ENCODE measurements at regions not wholly inside any gene's neighbourhood (a gene's known extent, or its start where the extent isn't known, plus 50 kb on each side); places are given as distances from the start of the nearest gene placed in this dataset.

DNA sequence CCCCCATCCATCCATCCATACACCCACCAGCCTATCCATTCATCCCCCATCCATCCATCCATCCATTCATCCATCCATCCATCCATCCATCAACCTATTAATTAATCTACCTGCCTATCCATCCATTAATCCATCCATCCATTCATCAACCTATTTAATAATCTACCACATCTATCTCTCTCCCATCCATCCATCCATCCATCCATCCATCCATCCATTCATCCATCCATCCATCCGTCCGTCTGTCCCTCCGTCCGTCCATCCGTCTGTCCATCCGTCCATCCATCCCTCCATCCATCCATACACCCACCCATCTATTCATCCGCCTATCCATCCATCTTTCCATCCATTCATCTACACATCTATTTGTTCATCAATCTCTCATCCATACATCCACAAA is 205.3 kb downstream of the VRK1 start:
- no peak overlapping the region for H3K4me3 ChIP-seq (ENCODE audit: control insufficient read depth, low read depth, low read length)
- DNase-seq (ENCODE audit: low read depth) = no peak
- TF ChIP-seq, protein P1, sequence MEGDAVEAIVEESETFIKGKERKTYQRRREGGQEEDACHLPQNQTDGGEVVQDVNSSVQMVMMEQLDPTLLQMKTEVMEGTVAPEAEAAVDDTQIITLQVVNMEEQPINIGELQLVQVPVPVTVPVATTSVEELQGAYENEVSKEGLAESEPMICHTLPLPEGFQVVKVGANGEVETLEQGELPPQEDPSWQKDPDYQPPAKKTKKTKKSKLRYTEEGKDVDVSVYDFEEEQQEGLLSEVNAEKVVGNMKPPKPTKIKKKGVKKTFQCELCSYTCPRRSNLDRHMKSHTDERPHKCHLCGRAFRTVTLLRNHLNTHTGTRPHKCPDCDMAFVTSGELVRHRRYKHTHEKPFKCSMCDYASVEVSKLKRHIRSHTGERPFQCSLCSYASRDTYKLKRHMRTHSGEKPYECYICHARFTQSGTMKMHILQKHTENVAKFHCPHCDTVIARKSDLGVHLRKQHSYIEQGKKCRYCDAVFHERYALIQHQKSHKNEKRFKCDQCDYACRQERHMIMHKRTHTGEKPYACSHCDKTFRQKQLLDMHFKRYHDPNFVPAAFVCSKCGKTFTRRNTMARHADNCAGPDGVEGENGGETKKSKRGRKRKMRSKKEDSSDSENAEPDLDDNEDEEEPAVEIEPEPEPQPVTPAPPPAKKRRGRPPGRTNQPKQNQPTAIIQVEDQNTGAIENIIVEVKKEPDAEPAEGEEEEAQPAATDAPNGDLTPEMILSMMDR (IDR thresholded peaks at IDR 0.05; ENCODE audit: control insufficient read depth, insufficient read depth, low read depth, low read length, missing control alignments) = no peak

DNA sequence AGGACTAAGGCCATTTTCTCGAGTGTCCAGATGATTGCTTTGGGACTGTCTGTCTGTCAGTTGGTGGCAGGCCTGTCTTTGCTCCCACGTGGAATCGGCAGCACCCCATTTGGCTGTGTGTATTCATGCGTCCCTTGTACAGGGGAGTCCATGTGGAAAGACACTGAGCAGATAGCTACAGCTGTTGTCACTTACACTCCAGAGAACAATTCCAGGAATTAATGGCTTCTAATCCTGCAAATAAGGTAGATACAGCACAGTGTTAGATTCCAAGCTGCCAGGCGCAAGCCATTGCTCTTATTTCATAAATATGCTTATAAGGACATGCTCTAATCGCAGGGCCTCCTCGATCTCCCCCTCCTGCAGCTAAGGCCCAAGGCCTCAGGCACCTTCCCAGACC is 208.8 kb downstream of the VRK1 start:
- TF ChIP-seq, protein P1 (IDR thresholded peaks at IDR 0.05; ENCODE audit: control insufficient read depth, insufficient read depth, low read depth, low read length, missing control alignments) = no peak
- no peak for DNase-seq (ENCODE audit: low read depth)
- H3K4me3 ChIP-seq (ENCODE audit: control insufficient read depth, low read depth, low read length) = no peak overlapping the region

DNA sequence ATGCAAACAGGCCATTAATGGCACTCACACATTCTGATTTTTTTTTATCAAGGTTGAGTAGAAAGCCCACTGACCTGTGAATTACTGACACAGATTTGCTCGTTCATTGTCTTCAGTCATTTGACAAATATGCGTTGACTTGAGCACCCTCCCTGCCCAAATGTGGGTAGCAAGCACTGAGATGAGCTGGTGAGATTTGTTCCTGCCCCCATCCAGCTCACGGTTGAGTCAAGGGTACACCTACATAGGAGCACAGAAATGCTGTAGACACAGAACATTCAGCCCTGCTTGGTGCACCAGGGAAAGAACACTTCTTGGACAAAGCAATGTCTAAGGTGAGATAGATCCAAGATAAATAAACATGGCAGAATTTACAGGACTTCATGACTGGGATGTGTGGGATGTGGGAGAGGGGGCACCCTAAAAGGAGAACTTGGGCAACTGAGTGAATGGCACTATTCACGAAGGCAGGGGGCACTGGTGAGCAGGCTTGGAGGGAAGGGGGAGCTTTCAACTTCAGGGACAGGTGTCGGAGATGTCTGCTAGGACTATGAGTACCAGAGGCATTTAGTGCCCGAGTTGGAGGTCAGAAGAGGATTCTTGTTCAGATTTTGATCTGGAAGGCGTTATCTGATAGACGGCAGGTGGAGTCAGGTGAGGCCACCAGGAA is 213.4 kb downstream of the VRK1 start:
- DNase-seq (ENCODE audit: low read depth) = no peak
- H3K4me3 ChIP-seq (ENCODE audit: control insufficient read depth, low read depth, low read length) = no peak overlapping the region
- TF ChIP-seq, protein P1 (IDR thresholded peaks at IDR 0.05; ENCODE audit: control insufficient read depth, insufficient read depth, low read depth, low read length, missing control alignments) = no peak

DNA sequence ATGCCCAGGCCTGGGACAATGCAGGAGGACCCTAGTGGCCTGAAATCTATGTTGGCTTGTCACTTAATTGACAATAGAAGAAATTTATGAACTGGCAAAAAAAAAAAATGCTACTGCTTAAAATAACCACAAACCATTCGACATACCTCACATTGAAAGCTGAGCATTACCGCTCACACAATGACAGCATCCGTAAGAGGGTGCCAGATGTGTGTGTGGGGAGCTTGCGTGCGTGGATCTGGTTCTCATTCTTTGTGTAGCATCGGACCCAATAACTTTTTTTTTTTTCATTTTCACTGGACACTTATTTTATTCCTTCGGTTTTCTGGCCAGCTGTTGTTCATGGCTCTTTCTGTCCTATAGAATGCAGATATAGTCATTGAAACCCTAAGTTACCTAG is 216.7 kb downstream of the VRK1 start:
- DNase-seq (ENCODE audit: low read depth) = no peak
- H3K4me3 ChIP-seq (ENCODE audit: control insufficient read depth, low read depth, low read length) = no peak overlapping the region
- TF ChIP-seq, protein P1 (IDR thresholded peaks at IDR 0.05; ENCODE audit: control insufficient read depth, insufficient read depth, low read depth, low read length, missing control alignments) = no peak

DNA sequence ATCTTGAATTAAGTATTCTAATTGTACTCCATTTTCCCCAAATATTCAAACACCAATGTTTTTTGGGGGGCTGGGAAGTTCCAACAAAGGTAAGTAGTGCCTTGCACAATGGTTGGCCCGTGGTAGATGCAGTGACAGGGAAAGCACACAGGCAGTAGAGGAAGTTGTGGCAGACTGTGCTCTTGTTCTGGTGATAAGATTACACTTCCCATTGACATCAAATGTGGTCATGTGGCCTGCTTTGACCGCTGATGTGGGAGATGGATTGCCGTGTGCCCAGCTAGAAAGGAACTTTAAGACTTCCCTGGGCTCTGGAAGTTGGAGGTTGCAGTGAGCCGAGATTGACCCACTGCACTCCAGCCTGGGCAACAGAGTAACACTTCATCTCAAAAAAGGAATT is 223.8 kb downstream of the VRK1 start:
- TF ChIP-seq, protein P1 (IDR thresholded peaks at IDR 0.05; ENCODE audit: control insufficient read depth, insufficient read depth, low read depth, low read length, missing control alignments) = no peak
- no peak for DNase-seq (ENCODE audit: low read depth)
- H3K4me3 ChIP-seq (ENCODE audit: control insufficient read depth, low read depth, low read length) = no peak overlapping the region

DNA sequence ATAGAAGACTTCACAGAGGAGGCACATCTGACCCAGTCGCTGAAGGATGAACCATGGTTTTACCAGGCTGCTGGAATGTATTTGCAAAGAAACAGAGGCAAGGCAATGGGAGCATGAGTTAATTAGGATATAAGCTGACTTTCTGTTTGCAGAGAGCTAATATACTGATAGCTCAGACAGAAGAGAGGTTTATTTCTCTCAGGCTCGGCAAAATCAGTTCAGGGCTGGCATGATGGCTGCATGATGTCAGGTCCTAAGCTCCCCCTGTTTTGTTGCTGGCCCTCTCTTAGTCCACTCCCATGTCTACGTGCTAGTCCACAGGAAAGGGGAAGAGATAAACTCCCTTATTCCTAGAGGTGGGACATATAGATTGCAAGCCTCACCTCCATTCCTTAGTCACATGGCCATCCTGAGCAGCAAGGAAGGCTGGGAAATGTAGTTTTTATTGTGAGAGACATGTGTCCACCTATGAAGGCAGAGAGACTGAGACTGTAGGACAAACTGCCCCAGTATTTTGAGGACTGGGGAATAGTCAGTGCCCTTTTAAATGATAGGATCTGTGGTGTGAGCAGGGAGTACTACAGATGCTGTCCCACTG is 224.5 kb downstream of the VRK1 start:
- no peak overlapping the region for H3K4me3 ChIP-seq (ENCODE audit: control insufficient read depth, low read depth, low read length)
- TF ChIP-seq, protein P1 (IDR thresholded peaks at IDR 0.05; ENCODE audit: control insufficient read depth, insufficient read depth, low read depth, low read length, missing control alignments) = no peak
- no peak for DNase-seq (ENCODE audit: low read depth)

All from AG09309 (cell line).